ENCODE measurements at regions not wholly inside any gene's neighbourhood (a gene's known extent, or its start where the extent isn't known, plus 50 kb on each side); places are given as distances from the start of the nearest gene placed in this dataset.

DNA sequence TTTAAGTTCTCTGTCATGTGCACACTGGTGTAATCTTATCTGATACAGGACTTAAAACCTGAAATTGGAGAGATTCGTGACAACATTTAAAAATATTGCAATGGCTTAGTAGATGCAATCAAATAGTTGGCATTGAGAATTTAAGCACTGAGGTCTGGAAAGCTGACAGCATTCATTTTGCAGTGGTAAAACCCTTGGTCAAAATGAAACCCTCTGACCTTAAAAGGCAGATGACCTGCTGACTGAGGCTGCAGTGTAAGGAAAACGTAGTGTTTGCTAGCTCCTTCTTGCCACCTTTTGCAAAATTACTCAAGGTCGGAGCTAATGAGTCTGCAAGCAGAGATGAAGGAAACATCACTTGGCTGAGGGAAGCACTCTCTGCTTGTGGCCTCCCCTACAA is 150.6 kb downstream of the KCTD12 start:
- CTCF ChIA-PET, result interaction anchor here (0.7 kb wide), 1 partner anchor 12 kb away, joined by 3 read pairs; no protein-coding TSS in a partner anchor
- Histone ChIP-seq H3K27ac (ENCODE audit: insufficient read depth, low read depth, low read length) (no peak overlapping the region), H3K27me3 (ENCODE audit: control insufficient read depth in 2 of 2, insufficient read depth in 2 of 2, low read length in 2 of 2) (no peaks in the 10 kb centered on the region), H2AFZ (ENCODE audit: low read depth, low read length) (no peak overlapping the region), H3K36me3 (ENCODE audit: control insufficient read depth in 2 of 2, extremely low read depth in 1 of 2, insufficient read depth in 2 of 2, low read length in 2 of 2) (no peaks in the 10 kb centered on the region), H4K20me1 (replicated peaks; ENCODE audit: control insufficient read depth, extremely low read depth, insufficient read depth, low read length) (no peaks in the 10 kb centered on the region), H3K4me3 (replicated peaks in 1 of 3; ENCODE audit: insufficient read depth in 1 of 3, low read depth in 1 of 3, low read length in 3 of 3) (no peak overlapping the region), H3K9ac (replicated peaks; ENCODE audit: extremely low read depth, insufficient read depth, low read length) (no peak overlapping the region), H3K4me1 (ENCODE audit: control insufficient read depth, extremely low read depth, insufficient read depth, low read length) (peaks cover 2% of the 10 kb centered on the region), H3K9me1 (replicated peaks; ENCODE audit: control insufficient read depth, extremely low read depth, insufficient read depth, low read length) (no peaks in the 10 kb centered on the region), H3K79me2 (ENCODE audit: control insufficient read depth, insufficient read depth, low read length) (no peaks in the 10 kb centered on the region), H3K9me3 (replicated peaks; ENCODE audit: control insufficient read depth, insufficient read depth, low read length) (no peaks in the 10 kb centered on the region), H3K4me2 (ENCODE audit: insufficient read depth, low read length) (no peak overlapping the region)
- no peak for TF ChIP-seq JUN (IDR thresholded peaks at IDR 0.05; ENCODE audit: borderline replicate concordance, insufficient read depth, insufficient read length, low read depth)
- no peak for TF ChIP-seq POLR2A (IDR thresholded peaks at IDR 0.05; ENCODE audit: low read depth, low read length)
- TF ChIP-seq FOS (IDR thresholded peaks at IDR 0.05; ENCODE audit: borderline replicate concordance, insufficient read depth, low read length), result no peak
- no peak for TF ChIP-seq POLR2AphosphoS5 (IDR thresholded peaks at IDR 0.05; ENCODE audit: insufficient read depth, low read depth, low read length)
- no peak for TF ChIP-seq GATA2 (IDR thresholded peaks at IDR 0.05; ENCODE audit: insufficient read depth, insufficient read length, low read depth, low read length)
- TF ChIP-seq, protein P1, sequence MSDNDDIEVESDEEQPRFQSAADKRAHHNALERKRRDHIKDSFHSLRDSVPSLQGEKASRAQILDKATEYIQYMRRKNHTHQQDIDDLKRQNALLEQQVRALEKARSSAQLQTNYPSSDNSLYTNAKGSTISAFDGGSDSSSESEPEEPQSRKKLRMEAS (IDR thresholded peaks at IDR 0.05; ENCODE audit: insufficient read depth, insufficient read length), result no peak
- TF ChIP-seq MYC (IDR thresholded peaks at IDR 0.05; ENCODE audit: low read depth, low read length), result no peak
- TF ChIP-seq, protein P2, sequence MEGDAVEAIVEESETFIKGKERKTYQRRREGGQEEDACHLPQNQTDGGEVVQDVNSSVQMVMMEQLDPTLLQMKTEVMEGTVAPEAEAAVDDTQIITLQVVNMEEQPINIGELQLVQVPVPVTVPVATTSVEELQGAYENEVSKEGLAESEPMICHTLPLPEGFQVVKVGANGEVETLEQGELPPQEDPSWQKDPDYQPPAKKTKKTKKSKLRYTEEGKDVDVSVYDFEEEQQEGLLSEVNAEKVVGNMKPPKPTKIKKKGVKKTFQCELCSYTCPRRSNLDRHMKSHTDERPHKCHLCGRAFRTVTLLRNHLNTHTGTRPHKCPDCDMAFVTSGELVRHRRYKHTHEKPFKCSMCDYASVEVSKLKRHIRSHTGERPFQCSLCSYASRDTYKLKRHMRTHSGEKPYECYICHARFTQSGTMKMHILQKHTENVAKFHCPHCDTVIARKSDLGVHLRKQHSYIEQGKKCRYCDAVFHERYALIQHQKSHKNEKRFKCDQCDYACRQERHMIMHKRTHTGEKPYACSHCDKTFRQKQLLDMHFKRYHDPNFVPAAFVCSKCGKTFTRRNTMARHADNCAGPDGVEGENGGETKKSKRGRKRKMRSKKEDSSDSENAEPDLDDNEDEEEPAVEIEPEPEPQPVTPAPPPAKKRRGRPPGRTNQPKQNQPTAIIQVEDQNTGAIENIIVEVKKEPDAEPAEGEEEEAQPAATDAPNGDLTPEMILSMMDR (IDR thresholded peaks at IDR 0.05; ENCODE audit: extremely low read depth in 1 of 2, insufficient read depth in 1 of 2, low read depth in 1 of 2, low read length in 2 of 2), result no peak
- TF ChIP-seq EZH2 (IDR thresholded peaks at IDR 0.05; ENCODE audit: borderline replicate concordance, low read depth, low read length, severe bottlenecking), result no peak
- BruUV-seq (replicated peaks), result no TSS peak
- intact Hi-C loops (cut with micrococcal nuclease) (no loop called here), dilution Hi-C loops (cut with MboI; ENCODE audit: extremely low pct_ligation_motif_present, low sequenced_read_pairs) (no loop called here)
- DNase-seq (ENCODE audit: low read depth, low spot score), result no peak
- POLR2A ChIA-PET, result no interaction called here
- FAIRE-seq, result no peak

Measured in endothelial cell of umbilical vein (primary cell).